ENCODE measurements at regions not wholly inside any gene's neighbourhood (a gene's known extent, or its start where the extent isn't known, plus 50 kb on each side); places are given as distances from the start of the nearest gene placed in this dataset.

GRCh38 chr9:87354147-87354546 is 143.5 kb upstream of the DAPK1 start:
- H3K23ac ChIP-seq (ENCODE audit: insufficient read length, low read depth, low read length): no peak overlapping the region
- H3K79me2 ChIP-seq (ENCODE audit: insufficient read depth, low read length): no peaks in the 10 kb centered on the region
- no peak overlapping the region for H2BK20ac ChIP-seq (ENCODE audit: low read depth, low read length, poor library complexity, severe bottlenecking)
- no peak overlapping the region for H3K14ac ChIP-seq (ENCODE audit: insufficient read depth, low read length)
- H3K79me1 ChIP-seq (ENCODE audit: insufficient read depth, low read depth, low read length, poor library complexity, severe bottlenecking): no peaks in the 10 kb centered on the region
- no peak overlapping the region for H2AK5ac ChIP-seq (ENCODE audit: insufficient read length, low read length)
- Mint-ChIP-seq H3K9me3 (peaks cover 8 to 9% of the 10 kb centered on the region in 2 experiments), H3K27ac (0 out of 7 replicates have a peak overlapping the region, but pooled peaks of 1 of the 3 experiments have one; percentile 32), H3K27me3 (ENCODE audit: low read depth) (no peaks in the 10 kb centered on the region), H3K4me3 (no peak overlapping the region), H3K4me1 (peaks cover 5% of the 10 kb centered on the region in 2 experiments), H3K36me3 (ENCODE audit: insufficient read depth in 1 of 3, low read depth in 3 of 3) (peaks cover 0 to 4% (median 3%) of the 10 kb centered on the region in 3 experiments; a peak in 2 of 7 replicates)
- H4K91ac ChIP-seq (ENCODE audit: insufficient read length, low read depth, low read length): no peak overlapping the region
- no peak overlapping the region for H2BK120ac ChIP-seq (ENCODE audit: low read depth, low read length, poor library complexity, severe bottlenecking)
- H3K9me3 ChIP-seq (ENCODE audit: control insufficient read depth, low read depth, low read length): no peaks in the 10 kb centered on the region
- DNase-seq: no peak
- no peak overlapping the region for H3K56ac ChIP-seq (ENCODE audit: insufficient read length, low read depth, low read length)
- H2BK12ac ChIP-seq (ENCODE audit: insufficient read length, low read depth, low read length): no peak overlapping the region
- H2BK15ac ChIP-seq (ENCODE audit: low read depth, low read length): no peak overlapping the region
- H3K27ac ChIP-seq (ENCODE audit: insufficient read length, low read depth, low read length): no peak overlapping the region
- no peak overlapping the region for H3T11ph ChIP-seq (ENCODE audit: low read length)
- H3K23me2 ChIP-seq (ENCODE audit: insufficient read length, low read depth, low read length, poor library complexity, severe bottlenecking): no peaks in the 10 kb centered on the region
- H4K20me1 ChIP-seq (ENCODE audit: control insufficient read depth, insufficient read depth, insufficient read length): no peaks in the 10 kb centered on the region
- no peaks in the 10 kb centered on the region for H3K27me3 ChIP-seq (ENCODE audit: insufficient read depth, low read length)
- no peak overlapping the region for H3K4me2 ChIP-seq (ENCODE audit: insufficient read depth, insufficient read length, low read length)
- no peak overlapping the region for H3K4ac ChIP-seq (ENCODE audit: low read depth, low read length)
- H4K5ac ChIP-seq (ENCODE audit: insufficient read length, low read depth, low read length): no peak overlapping the region
- no peak overlapping the region for H4K8ac ChIP-seq (replicated peaks; ENCODE audit: insufficient read length, low read depth, low read length)
- H3K18ac ChIP-seq (ENCODE audit: insufficient read length, low read depth, low read length): no peak overlapping the region
- TF ChIP-seq CTCF (conservative IDR thresholded peaks at IDR 0.05): no peak
- no CpG with 5 or more reads among the region's 1 CpG for WGBS (ENCODE audit: extremely low coverage, insufficient read length, low lambda C conversion rate)
- peak overlapping the region; percentile 2 for H3K9ac ChIP-seq (ENCODE audit: extremely low read depth, insufficient read length, low read length)
- H2AFZ ChIP-seq (ENCODE audit: low read length): no peak overlapping the region
- H3K4me1 ChIP-seq (ENCODE audit: insufficient read depth, low read length): peaks cover 3% of the 10 kb centered on the region; the same call in 1 of the 2 replicates
- H2BK5ac ChIP-seq (ENCODE audit: insufficient read length, low read length): no peak overlapping the region
